T-helper 1 cell treated with Interleukin-12 subunit alpha and Interleukin-12 subunit beta and Interleukin-4 antibody, amounts not matched to agents 30 μg/mL and 1 μg/mL, for 36 hours (primary cell): ENCODE measurements at regions not wholly inside any gene's neighbourhood (a gene's known extent, or its start where the extent isn't known, plus 50 kb on each side); places are given as distances from the start of the nearest gene placed in this dataset.

ENCODE experiments used
- H3K27ac Mint-ChIP-seq: one replicate; pipeline ENCODE4 v1.8.0; 2021; ENCODE audit warnings: mild to moderate bottlenecking, mixed read lengths
- H3K27me3 Mint-ChIP-seq: one replicate; pipeline ENCODE4 v1.8.0; 2021; ENCODE audit warnings: low read depth, mixed read lengths
- H3K36me3 Mint-ChIP-seq: one replicate; pipeline ENCODE4 v1.8.0; 2021; ENCODE audit warnings: low read depth, mixed read lengths
- H3K4me1 Mint-ChIP-seq: one replicate; pipeline ENCODE4 v1.8.0; 2021; ENCODE audit warnings: low read depth, mixed read lengths
- H3K4me3 Mint-ChIP-seq: one replicate; pipeline ENCODE4 v1.8.0; 2021; ENCODE audit warnings: mild to moderate bottlenecking, moderate library complexity, mixed read lengths
- H3K9me3 Mint-ChIP-seq: one replicate; pipeline ENCODE4 v1.8.0; 2021; ENCODE audit warnings: mixed read lengths

DNA sequence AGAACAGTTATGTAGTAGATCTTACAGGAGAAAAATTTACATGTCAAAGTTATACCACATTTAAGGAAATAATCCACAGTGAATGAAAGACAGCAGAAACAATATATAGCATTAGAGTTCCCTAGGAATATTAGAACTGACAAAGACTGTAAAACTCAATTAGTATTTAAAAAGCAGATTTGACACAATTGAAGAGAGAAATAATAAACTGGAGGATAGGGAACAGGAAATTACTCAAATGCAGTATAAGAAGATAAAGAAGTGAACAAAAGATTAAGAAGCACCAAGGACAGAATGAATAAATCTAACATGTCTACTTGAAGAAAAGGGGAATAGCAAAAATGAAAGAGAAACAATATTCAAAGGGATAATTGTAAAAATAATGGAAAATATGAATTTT lies 132.6 kb upstream of the CHRNA7 start:
- H3K27ac Mint-ChIP-seq = no peak overlapping the region
- no peak overlapping the region for H3K4me3 Mint-ChIP-seq
- H3K36me3 Mint-ChIP-seq = peaks cover 1% of the 10 kb centered on the region
- H3K4me1 Mint-ChIP-seq = no peaks in the 10 kb centered on the region
- no peaks in the 10 kb centered on the region for H3K27me3 Mint-ChIP-seq
- peaks cover 8% of the 10 kb centered on the region for H3K9me3 Mint-ChIP-seq

GRCh38 chr15:31901501-31901900 lies 128.8 kb upstream of the CHRNA7 start:
- Mint-ChIP-seq H3K27me3 (no peaks in the 10 kb centered on the region), H3K27ac (no peak overlapping the region)

GRCh38 chr15:31905054-31905453 lies 125.3 kb upstream of the CHRNA7 start:
- Mint-ChIP-seq H3K36me3 (no peaks in the 10 kb centered on the region), H3K27ac (no peak overlapping the region), H3K4me1 (peaks cover 1% of the 10 kb centered on the region)

More at GRCh38 chr15:31901501-31901900, 128.8 kb upstream of the CHRNA7 start:
- H3K36me3 Mint-ChIP-seq = peaks cover 1% of the 10 kb centered on the region
- H3K4me3 Mint-ChIP-seq = no peak overlapping the region
- peaks cover 8% of the 10 kb centered on the region for H3K9me3 Mint-ChIP-seq
- peaks cover 1% of the 10 kb centered on the region for H3K4me1 Mint-ChIP-seq

DNA sequence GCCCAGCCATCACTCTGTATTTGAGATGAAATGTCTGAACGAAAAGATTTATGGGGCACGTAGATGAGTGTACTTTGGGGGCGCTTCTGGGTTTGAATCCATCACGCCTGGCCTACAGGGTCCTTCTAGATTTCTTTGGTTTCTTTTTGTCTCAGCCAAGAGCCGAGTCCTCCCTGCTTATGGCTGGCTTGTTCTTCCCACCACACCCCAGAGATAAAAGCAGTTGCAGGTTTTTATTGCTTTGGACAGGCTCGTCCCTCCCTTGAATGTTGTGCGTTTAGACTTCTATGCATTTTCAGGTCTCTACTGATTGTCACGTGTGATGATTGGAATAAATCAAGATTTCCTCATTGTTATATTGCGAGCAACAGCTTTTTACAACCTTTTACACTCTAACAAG lies 104.8 kb upstream of the CHRNA7 start:
- H3K27ac Mint-ChIP-seq = no peak overlapping the region
- no peaks in the 10 kb centered on the region for H3K4me1 Mint-ChIP-seq
- no peaks in the 10 kb centered on the region for H3K27me3 Mint-ChIP-seq
- H3K4me3 Mint-ChIP-seq = no peak overlapping the region
- no peaks in the 10 kb centered on the region for H3K36me3 Mint-ChIP-seq
- peaks cover 12% of the 10 kb centered on the region for H3K9me3 Mint-ChIP-seq

More at GRCh38 chr15:31905054-31905453, 125.3 kb upstream of the CHRNA7 start:
- H3K27me3 Mint-ChIP-seq = no peaks in the 10 kb centered on the region
- H3K9me3 Mint-ChIP-seq = no peaks in the 10 kb centered on the region
- no peak overlapping the region for H3K4me3 Mint-ChIP-seq

- no peak overlapping the region for H3K4me3 Mint-ChIP-seq
- H3K9me3 Mint-ChIP-seq = no peaks in the 10 kb centered on the region
- no peak overlapping the region for H3K27ac Mint-ChIP-seq
- H3K36me3 Mint-ChIP-seq = no peaks in the 10 kb centered on the region
- no peaks in the 10 kb centered on the region for H3K4me1 Mint-ChIP-seq
- no peaks in the 10 kb centered on the region for H3K27me3 Mint-ChIP-seq
These were observed 99.3 kb upstream of the CHRNA7 start for GRCh38 chr15:31930967-31931366.

DNA sequence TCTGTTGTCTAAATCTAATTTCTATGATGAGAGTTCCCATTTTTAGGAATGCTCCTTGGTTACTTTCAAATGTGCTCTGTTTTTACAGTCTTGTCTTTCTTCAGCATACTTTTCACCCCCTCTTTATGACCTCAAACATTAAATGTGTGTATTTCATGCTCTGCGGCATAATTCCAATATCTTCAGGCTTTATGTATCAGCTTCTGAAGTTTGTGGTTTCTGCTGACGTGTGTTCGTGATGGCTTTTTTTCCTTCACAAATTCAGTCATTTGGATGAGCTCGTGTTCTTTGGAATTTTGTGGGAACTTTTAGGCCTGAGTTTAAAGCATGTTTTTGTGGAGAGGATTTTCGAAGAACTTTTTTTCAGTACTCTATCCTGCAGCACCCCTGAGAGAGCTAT lies 97.7 kb upstream of the CHRNA7 start:
- Mint-ChIP-seq H3K4me3 (no peak overlapping the region), H3K9me3 (no peaks in the 10 kb centered on the region), H3K27ac (no peak overlapping the region), H3K27me3 (no peaks in the 10 kb centered on the region), H3K36me3 (no peaks in the 10 kb centered on the region), H3K4me1 (no peaks in the 10 kb centered on the region)

GRCh38 chr15:31934821-31935220 lies 95.5 kb upstream of the CHRNA7 start:
- Mint-ChIP-seq H3K27me3 (no peaks in the 10 kb centered on the region), H3K9me3 (no peaks in the 10 kb centered on the region), H3K4me3 (no peak overlapping the region), H3K27ac (no peak overlapping the region), H3K36me3 (no peaks in the 10 kb centered on the region), H3K4me1 (no peaks in the 10 kb centered on the region)

DNA sequence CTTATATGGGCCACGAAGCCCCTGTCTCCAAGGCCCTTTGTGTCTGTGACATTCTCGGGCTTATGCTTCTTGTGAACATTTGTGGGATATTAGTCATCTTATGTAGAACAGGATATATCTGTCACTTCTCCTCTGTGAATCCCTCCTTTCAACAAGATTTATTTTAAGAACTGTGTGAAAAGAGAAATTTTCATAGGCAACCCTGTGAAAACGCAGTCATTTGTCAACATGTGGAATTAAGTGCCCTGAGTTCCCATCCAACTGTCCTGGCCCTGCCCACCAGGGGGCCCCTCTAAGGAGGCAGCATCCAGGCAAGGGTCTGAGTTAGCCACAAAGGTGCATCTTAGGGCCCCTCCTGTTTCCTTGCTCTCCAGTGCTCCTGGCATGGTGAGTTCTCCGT lies 76.8 kb upstream of the CHRNA7 start:
- no peaks in the 10 kb centered on the region for H3K27me3 Mint-ChIP-seq
- H3K9me3 Mint-ChIP-seq = peaks cover 7% of the 10 kb centered on the region
- H3K27ac Mint-ChIP-seq = no peak overlapping the region
- H3K4me3 Mint-ChIP-seq = no peak overlapping the region
- no peaks in the 10 kb centered on the region for H3K4me1 Mint-ChIP-seq
- no peaks in the 10 kb centered on the region for H3K36me3 Mint-ChIP-seq

DNA sequence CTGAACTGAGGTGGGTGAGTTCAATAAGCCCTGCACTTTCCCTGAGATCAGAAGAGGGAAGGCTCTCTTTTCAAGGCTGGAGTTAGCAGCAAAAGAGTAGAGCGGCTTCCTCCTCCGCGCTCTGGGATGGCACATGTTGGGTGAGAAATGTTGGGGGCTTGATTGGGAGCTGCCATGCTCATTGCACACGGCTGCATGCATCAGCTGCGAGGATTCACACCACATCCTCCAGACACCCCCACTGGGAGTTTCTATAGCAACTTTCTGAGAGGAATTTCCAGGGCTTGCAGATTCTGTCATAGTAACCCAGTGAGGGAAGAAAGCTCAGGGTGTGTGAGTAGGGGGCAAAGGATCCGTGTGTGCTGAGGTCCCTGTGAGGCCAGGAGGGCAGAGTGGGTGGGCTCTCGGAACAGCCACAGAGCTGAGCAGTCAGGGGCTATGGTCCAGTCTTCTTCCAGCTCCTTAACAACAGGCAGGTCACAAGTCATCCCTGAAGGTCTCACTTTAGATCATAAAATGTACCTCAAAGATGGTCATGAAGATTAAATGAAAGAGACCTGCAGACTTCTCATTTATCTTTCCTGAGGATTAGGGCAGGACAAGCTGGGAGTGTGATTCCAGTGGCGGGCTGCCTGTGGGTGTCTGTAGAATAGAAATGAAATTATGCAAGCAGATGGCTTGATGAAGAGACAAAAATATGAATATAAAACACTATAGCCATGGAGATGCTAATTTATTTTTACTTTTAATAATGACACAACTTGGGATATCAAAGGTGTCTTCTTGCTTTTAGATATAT lies 75.7 kb upstream of the CHRNA7 start:
- H3K9me3 Mint-ChIP-seq = peaks cover 17% of the 10 kb centered on the region
- no peaks in the 10 kb centered on the region for H3K27me3 Mint-ChIP-seq
- no peak overlapping the region for H3K4me3 Mint-ChIP-seq
- H3K36me3 Mint-ChIP-seq = no peaks in the 10 kb centered on the region
- no peak overlapping the region for H3K27ac Mint-ChIP-seq
- no peaks in the 10 kb centered on the region for H3K4me1 Mint-ChIP-seq

GRCh38 chr15:31955734-31956133 lies 74.6 kb upstream of the CHRNA7 start:
- Mint-ChIP-seq H3K27ac (no peak overlapping the region), H3K9me3 (peaks cover 18% of the 10 kb centered on the region), H3K36me3 (no peaks in the 10 kb centered on the region), H3K4me1 (no peaks in the 10 kb centered on the region), H3K4me3 (no peak overlapping the region), H3K27me3 (no peaks in the 10 kb centered on the region)

DNA sequence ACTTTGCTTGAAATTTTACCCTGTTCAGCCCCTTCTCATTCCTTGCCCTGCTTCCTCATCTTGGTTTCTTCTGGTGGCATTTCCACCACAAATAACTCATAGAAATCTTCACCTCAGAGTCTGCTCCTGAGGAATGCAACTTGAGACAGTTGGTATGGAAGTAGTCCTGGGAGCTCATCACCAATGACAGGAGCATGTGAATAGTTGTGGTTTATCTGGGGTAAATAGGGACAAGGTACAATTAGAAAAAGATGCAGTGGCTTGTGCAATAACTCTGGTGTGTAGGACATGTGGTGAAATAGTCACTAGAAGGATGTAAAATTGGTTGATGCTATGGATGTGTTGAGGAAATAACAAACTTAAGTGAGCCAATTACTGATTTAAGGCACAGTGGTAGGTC lies 72.7 kb upstream of the CHRNA7 start:
- Mint-ChIP-seq H3K4me3 (no peak overlapping the region), H3K9me3 (peaks cover 18% of the 10 kb centered on the region), H3K36me3 (no peaks in the 10 kb centered on the region), H3K27me3 (no peaks in the 10 kb centered on the region), H3K4me1 (no peaks in the 10 kb centered on the region), H3K27ac (no peak overlapping the region)

- peaks cover under 1% of the 10 kb centered on the region for H3K9me3 Mint-ChIP-seq
- H3K4me1 Mint-ChIP-seq = no peaks in the 10 kb centered on the region
- no peak overlapping the region for H3K4me3 Mint-ChIP-seq
- H3K36me3 Mint-ChIP-seq = no peaks in the 10 kb centered on the region
- H3K27me3 Mint-ChIP-seq = peaks cover 11% of the 10 kb centered on the region
- H3K27ac Mint-ChIP-seq = no peak overlapping the region
These were observed 65.6 kb upstream of the CHRNA7 start for GRCh38 chr15:31964586-31965307.

- Mint-ChIP-seq H3K27me3 (peaks cover 15% of the 10 kb centered on the region), H3K9me3 (no peaks in the 10 kb centered on the region), H3K27ac (no peak overlapping the region), H3K36me3 (no peaks in the 10 kb centered on the region), H3K4me1 (peaks cover 4% of the 10 kb centered on the region), H3K4me3 (no peak overlapping the region)
These were observed 60.3 kb upstream of the CHRNA7 start for GRCh38 chr15:31970007-31970406.

- peaks cover 7% of the 10 kb centered on the region for H3K4me1 Mint-ChIP-seq
- no peak overlapping the region for H3K27ac Mint-ChIP-seq
- H3K36me3 Mint-ChIP-seq = no peaks in the 10 kb centered on the region
- no peaks in the 10 kb centered on the region for H3K9me3 Mint-ChIP-seq
- H3K27me3 Mint-ChIP-seq = peaks cover 24% of the 10 kb centered on the region
- H3K4me3 Mint-ChIP-seq = no peak overlapping the region
These were observed 57.1 kb upstream of the CHRNA7 start for GRCh38 chr15:31973197-31973596.

DNA sequence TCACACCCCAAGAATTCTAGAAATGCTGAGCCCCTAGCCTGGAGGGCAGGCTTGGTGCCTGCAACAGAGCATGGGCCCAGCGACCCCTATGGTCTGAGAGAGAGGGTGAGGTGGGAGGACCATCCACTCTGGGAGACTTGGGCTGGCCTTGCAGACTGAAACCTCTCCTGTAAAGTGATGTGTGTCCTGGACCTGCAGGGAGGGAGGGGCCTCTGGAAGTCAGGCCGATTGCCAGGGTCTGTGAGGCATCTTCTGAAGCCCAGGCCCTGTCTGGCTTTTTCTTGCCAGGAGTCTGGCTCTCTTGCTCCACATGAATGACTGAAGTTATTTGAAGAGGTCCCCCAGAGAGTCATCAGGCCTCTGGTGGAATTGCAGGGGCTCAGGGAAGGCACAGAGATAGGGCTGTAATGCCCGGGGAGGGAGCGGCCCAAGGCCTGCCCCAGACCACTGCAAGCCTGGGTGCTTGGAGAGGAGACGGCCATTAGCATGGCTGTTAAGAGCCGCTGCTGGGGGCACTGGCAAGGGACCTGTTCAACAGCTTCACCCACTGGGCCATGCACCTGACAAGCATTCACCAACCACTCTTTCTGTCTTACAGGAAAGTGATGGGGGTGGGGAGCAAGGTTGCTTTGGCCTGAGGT lies 56.0 kb upstream of the CHRNA7 start:
- Mint-ChIP-seq H3K9me3 (no peaks in the 10 kb centered on the region), H3K4me1 (peaks cover 7% of the 10 kb centered on the region), H3K4me3 (no peak overlapping the region), H3K36me3 (no peaks in the 10 kb centered on the region), H3K27ac (no peak overlapping the region), H3K27me3 (peaks cover 18% of the 10 kb centered on the region)
